HepG2 (cell line): ENCODE measurements at regions not wholly inside any gene's neighbourhood (a gene's known extent, or its start where the extent isn't known, plus 50 kb on each side); places are given as distances from the start of the nearest gene placed in this dataset.

Source experiments
- ATAC-seq: fragments of 200-7000 bp; cut with Tn5 transposase; 3 replicates; pipeline ENCODE4 v1.9.1; 2020; ENCODE audit warnings: mild to moderate bottlenecking, moderate library complexity
- BruUV-seq: library from RNA; stranded (reverse); fragments of 400-500 nt; replicated peaks from 2 replicates; lab custom pipeline; 2021; lab: Mats Ljungman, UMichigan
- CTCF ChIA-PET: fragments of 300-600 bp; formaldehyde crosslinking; extraction: SDS; loops from one replicate; lab custom pipeline; 2021; ENCODE audit warnings: low total read pairs, inconsistent platforms, low intra/inter-chr PET ratio; lab: Yijun Ruan, JAX
- POLR2A ChIA-PET: fragments of 350-600 bp; sonication (Branson Sonifier 250); formaldehyde crosslinking; loops from one replicate; lab custom pipeline; 2020; ENCODE audit warnings: antibody characterized with exemption, inconsistent platforms; lab: Yijun Ruan, JAX
- DNase-seq: peaks from one replicate; pipeline ENCODE4 v3.0.0-alpha.2; 2015; ENCODE audit warnings: low spot score
- FAIRE-seq: peaks from 3 replicates; lab custom pipeline; 2011; peaks lifted over from hg19 to GRCh38; lab: Jason Lieb, UNC
- H2AFZ ChIP-seq: one replicate; pipeline ENCODE4 v1.6.1; 2011; ENCODE audit warnings: low read length, inconsistent platforms
- H3K27ac ChIP-seq: fragments of 300-600 bp; 3 replicates; pipeline ENCODE4 v1.8.0; 2011; ENCODE audit warnings: mixed run types, mild to moderate bottlenecking, mixed read lengths, low read length, inconsistent platforms; ENCODE audit not compliant: insufficient read depth; ENCODE audit errors: extremely low read length
- H3K27me3 ChIP-seq, 2 experiments: fragments of 200-600 bp in 1 of 2; 2 replicates in 1 of 2; 3 replicates in 1 of 2; pipeline versions ENCODE4 v1.6.0 to v1.8.0; 2011; ENCODE audit warnings: low read length in 2 of 2, mild to moderate bottlenecking in 2 of 2, moderate library complexity in 2 of 2, inconsistent platforms in 1 of 2; ENCODE audit not compliant: insufficient read depth in 2 of 2, control insufficient read depth in 1 of 2
- H3K36me3 ChIP-seq, 2 experiments: fragments of 200-600 bp in 1 of 2; replicated peaks in 1 of 2; 2 replicates in 1 of 2; 3 replicates in 1 of 2; pipeline versions ENCODE4 v1.5.1 to v1.8.0; 2011; ENCODE audit warnings: low read length in 2 of 2, inconsistent platforms in 1 of 2; ENCODE audit not compliant: insufficient read depth in 2 of 2, control insufficient read depth in 1 of 2
- H3K4me1 ChIP-seq: 2 replicates; pipeline ENCODE4 v1.5.1; 2012; ENCODE audit warnings: low read length, inconsistent platforms; ENCODE audit not compliant: insufficient read depth
- H3K4me2 ChIP-seq: 2 replicates; pipeline ENCODE4 v1.6.0; 2011; ENCODE audit warnings: low read depth, low read length, inconsistent platforms
- H3K4me3 ChIP-seq, 3 experiments: fragments of 200-600 bp in 1 of 3; sonication (generic), shearing (Covaris generic) in 1 of 3; replicated peaks in 1 of 3; 2 replicates each; pipeline ENCODE4 v1.5.1; 2011 to 2016; ENCODE audit warnings: low read length in 3 of 3, inconsistent platforms in 2 of 3, low read depth in 2 of 3, mild to moderate bottlenecking in 2 of 3, control low read depth in 1 of 3, mixed read lengths in 1 of 3; ENCODE audit not compliant: insufficient read depth in 1 of 3
- H3K79me2 ChIP-seq: one replicate; pipeline ENCODE4 v1.6.1; 2011; ENCODE audit warnings: low read length, inconsistent platforms; ENCODE audit not compliant: insufficient read depth
- H3K9ac ChIP-seq: 2 replicates; pipeline ENCODE4 v1.6.0; 2011; ENCODE audit warnings: mild to moderate bottlenecking, low read depth, low read length, inconsistent platforms; ENCODE audit not compliant: insufficient read depth
- H3K9me3 ChIP-seq: 2 replicates; pipeline ENCODE4 v1.5.1; 2012; ENCODE audit warnings: mild to moderate bottlenecking, low read length
- H4K20me1 ChIP-seq: 2 replicates; pipeline ENCODE4 v1.6.0; 2011; ENCODE audit warnings: inconsistent platforms, mild to moderate bottlenecking, low read length, moderate library complexity; ENCODE audit not compliant: insufficient read depth
- AGO2 ChIP-seq: fragments of 200-400 bp; formaldehyde crosslinking; optimal IDR thresholded peaks from 2 replicates; pipeline ENCODE3; 2017; ENCODE audit warnings: mild to moderate bottlenecking, low read depth, low read length, moderate library complexity
- KLF16 ChIP-seq, 2 experiments: sonication (generic) in 1 of 2; formaldehyde crosslinking in 1 of 2; IDR thresholded peaks; 2 replicates each; pipeline versions ENCODE4 v1.6.1 to v1.8.0; 2016 to 2023; ENCODE audit warnings: missing genetic modification reagents in 2 of 2, missing compliant biosample characterization in 1 of 2
- MED1 ChIP-seq: sonication (generic); formaldehyde crosslinking; IDR thresholded peaks from 2 replicates; pipeline ENCODE4 v1.4.0; 2020; ENCODE audit warnings: missing genetic modification reagents
- MEF2D ChIP-seq: sonication (generic); formaldehyde crosslinking; IDR thresholded peaks from 2 replicates; pipeline ENCODE4 v1.5.1; 2020; ENCODE audit warnings: mild to moderate bottlenecking, missing genetic modification reagents
- REXO4 ChIP-seq: sonication (generic); formaldehyde crosslinking; IDR thresholded peaks from 2 replicates; pipeline ENCODE4 v1.8.0; 2022; ENCODE audit warnings: missing genetic modification reagents, mild to moderate bottlenecking, borderline replicate concordance
- SIN3B ChIP-seq: fragments of 150-350 bp; IDR thresholded peaks from 2 replicates; pipeline ENCODE4 v1.6.1; 2014; ENCODE audit warnings: low read length
- TIGD3 ChIP-seq: sonication (generic); formaldehyde crosslinking; IDR thresholded peaks from 2 replicates; pipeline ENCODE4 v1.5.1; 2020; ENCODE audit warnings: mild to moderate bottlenecking, missing genetic modification reagents, borderline replicate concordance
- YEATS2 ChIP-seq: sonication (generic); formaldehyde crosslinking; IDR thresholded peaks from 2 replicates; pipeline ENCODE4 v1.4.0; 2020; ENCODE audit warnings: missing genetic modification reagents, borderline replicate concordance
- ZFX ChIP-seq: sonication (generic); formaldehyde crosslinking; IDR thresholded peaks from 2 replicates; pipeline ENCODE4 v1.4.0; 2020; ENCODE audit warnings: mild to moderate bottlenecking, low read depth, missing genetic modification reagents, moderate library complexity
- ZNF180 ChIP-seq: sonication (generic); formaldehyde crosslinking; IDR thresholded peaks from 2 replicates; pipeline ENCODE4 v1.4.0; 2020; ENCODE audit warnings: low read depth, missing genetic modification reagents, borderline replicate concordance
- ZNF383 ChIP-seq: sonication (generic); formaldehyde crosslinking; IDR thresholded peaks from 2 replicates; pipeline ENCODE4 v1.4.0; 2020; ENCODE audit warnings: missing genetic modification reagents, mild to moderate bottlenecking, borderline replicate concordance
- WGBS: methylation state at CpG from one replicate; pipeline ENCODE4 v1.1.6; 2017; ENCODE audit warnings: low lambda C conversion rate; 5-methylcytosine and 5-hydroxymethylcytosine counted together
- in situ Hi-C: cut with HindIII; loops from 2 replicates; pipeline ENCODE4 v1.10.0; 2017; ENCODE audit warnings: low pct_unique_long_range_greater_than_20kb; ENCODE audit not compliant: extremely low pct_ligation_motif_present
- intact Hi-C: fragments of 100-400 bp; cut with micrococcal nuclease; formaldehyde crosslinking; loops from one replicate; pipeline ENCODE4 v1.10.0; 2022; ENCODE audit not compliant: unreplicated experiment

GRCh38 chr13:73449252-73449651, 390.4 kb downstream of the KLF5 start:
- ATAC-seq (no peak), DNase-seq (no peak), FAIRE-seq (no peak)
- no TSS peak for BruUV-seq
- ChIA-PET CTCF (no interaction called here), POLR2A (no interaction called here)
- intact Hi-C loops: no loop called here
- no peak overlapping the region for H3K27ac ChIP-seq
- no peak overlapping the region for H3K4me3 ChIP-seq
- in situ Hi-C loops: no loop called here
- WGBS: 8% methylated on average over 1 of the region's 1 CpG
- H3K9me3 ChIP-seq: no peaks in the 10 kb centered on the region
- no peaks in the 10 kb centered on the region for H4K20me1 ChIP-seq
- H3K9ac ChIP-seq: no peak overlapping the region
- no peaks in the 10 kb centered on the region for H3K36me3 ChIP-seq
- H3K4me2 ChIP-seq: no peak overlapping the region
- no peaks in the 10 kb centered on the region for H3K79me2 ChIP-seq
- peaks cover 0 to 3% of the 10 kb centered on the region in 2 experiments; a peak in 1 of 5 replicates for H3K27me3 ChIP-seq
- TF ChIP-seq MED1 (CRISPR knock-in tag) (no peak), KLF16 (CRISPR knock-in tag; IDR thresholded peaks at IDR 0.05) (no peak), REXO4 (CRISPR knock-in tag) (no peak)
- TF ChIP-seq, all 625 proteins: peak for 0
- Histone ChIP-seq H2AFZ (no peak overlapping the region), H3K4me1 (peaks cover 15% of the 10 kb centered on the region)

GRCh38 chr13:73440296-73440895, 381.6 kb downstream of the KLF5 start:
- Histone ChIP-seq H3K27ac (no peak overlapping the region), H3K9ac (no peak overlapping the region), H2AFZ (no peak overlapping the region), H3K9me3 (peaks cover 50% of the 10 kb centered on the region), H3K36me3 (no peaks in the 10 kb centered on the region), H3K4me1 (no peaks in the 10 kb centered on the region), H3K4me3 (no peak overlapping the region), H4K20me1 (no peaks in the 10 kb centered on the region), H3K4me2 (no peak overlapping the region), H3K79me2 (no peaks in the 10 kb centered on the region), H3K27me3 (no peaks in the 10 kb centered on the region)
- intact Hi-C loops (no loop called here), in situ Hi-C loops (no loop called here)
- FAIRE-seq: no peak
- no peak for ATAC-seq
- no peak for DNase-seq
- ChIA-PET CTCF (no interaction called here), POLR2A (no interaction called here)
- TF ChIP-seq ZNF383 (CRISPR knock-in tag) (no peak), MEF2D (no peak), AGO2 (no peak), SIN3B (no peak), TIGD3 (CRISPR knock-in tag) (no peak), YEATS2 (CRISPR knock-in tag) (no peak), ZFX (CRISPR knock-in tag) (no peak), ZNF180 (CRISPR knock-in tag) (no peak)
- 0% methylated on average over 3 of the region's 3 CpGs for WGBS
- no TSS peak for BruUV-seq
